AG04450 (cell line): ENCODE measurements at regions not wholly inside any gene's neighbourhood (a gene's known extent, or its start where the extent isn't known, plus 50 kb on each side); places are given as distances from the start of the nearest gene placed in this dataset.

Experiments
- CTCF ChIA-PET: fragments of 300-600, 350-600 bp; formaldehyde crosslinking; extraction: SDS; loops from one replicate; lab custom pipeline; 2022; ENCODE audit warnings: antibody characterized with exemption, inconsistent platforms; lab: Charles Lee
- POLR2A ChIA-PET: fragments of 350-600 bp; formaldehyde crosslinking; extraction: SDS; loops from one replicate; lab custom pipeline; 2021; ENCODE audit warnings: antibody characterized with exemption, inconsistent platforms; lab: Yijun Ruan, JAX
- DNase-seq: peaks from one replicate; pipeline ENCODE4 v3.0.0-alpha.2; 2011; ENCODE audit warnings: low read depth, low spot score
- H3K27ac ChIP-seq: one replicate; pipeline ENCODE4 v1.5.1; 2012; ENCODE audit warnings: low read depth, low read length, control low read depth
- H3K27me3 ChIP-seq: one replicate; pipeline ENCODE4 v1.6.0; 2012; ENCODE audit warnings: low read length; ENCODE audit not compliant: control insufficient read depth, insufficient read depth
- H3K4me3 ChIP-seq: 2 replicates; pipeline ENCODE4 v1.5.1; 2011; ENCODE audit warnings: mild to moderate bottlenecking, low read depth, low read length, control low read depth
- H3K9me3 ChIP-seq: 2 replicates; pipeline ENCODE4 v1.5.1; 2012; ENCODE audit warnings: low read length; ENCODE audit not compliant: control insufficient read depth, insufficient read depth
- CTCF ChIP-seq: IDR thresholded peaks from 2 replicates; pipeline ENCODE4 v1.5.1; 2011; ENCODE audit warnings: low read depth, low read length, control low read depth, inconsistent platforms

DNA sequence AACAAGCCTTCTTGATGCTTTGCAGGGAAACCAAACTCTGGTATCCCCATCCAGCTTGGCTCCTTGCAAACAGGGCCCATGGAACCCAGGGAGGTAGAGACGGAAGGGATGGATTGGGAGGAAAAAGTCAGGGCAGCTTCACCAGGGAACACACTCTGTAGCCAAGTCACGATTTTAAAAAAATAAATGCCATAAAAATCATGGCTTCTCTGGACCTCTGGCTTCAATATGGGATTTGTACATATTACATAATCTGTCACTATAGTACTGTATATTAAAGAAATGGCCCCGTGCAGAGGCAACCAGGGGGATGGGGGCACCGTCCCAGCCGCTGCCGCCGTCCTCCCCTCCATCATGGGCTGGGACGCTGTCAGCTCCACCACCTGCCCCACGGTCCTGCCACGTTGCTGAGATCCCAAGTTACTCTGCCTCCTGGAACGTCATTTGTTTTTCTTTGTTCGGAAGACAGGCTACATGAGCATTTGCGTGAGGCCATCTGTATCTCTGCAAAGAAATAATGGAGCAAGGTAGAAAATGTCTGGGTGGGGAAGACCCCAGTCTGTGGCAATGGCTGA, 313.3 kb downstream of the ZNF536 start:
- no peaks in the 10 kb centered on the region; the same call in 1 of the 2 replicates for H3K9me3 ChIP-seq
- peaks cover 22% of the 10 kb centered on the region for H3K27me3 ChIP-seq
- DNase-seq: no peak
- ChIA-PET CTCF (interaction anchor here (0.9 to 5.5 kb wide), 2 partner anchors 10 to 1539 kb away, joined by 3 to 121 read pairs; no protein-coding TSS in a partner anchor), POLR2A (no interaction called here)
- TF ChIP-seq CTCF: no peak
- H3K27ac ChIP-seq: no peak overlapping the region
- H3K4me3 ChIP-seq: no peak overlapping the region

DNA sequence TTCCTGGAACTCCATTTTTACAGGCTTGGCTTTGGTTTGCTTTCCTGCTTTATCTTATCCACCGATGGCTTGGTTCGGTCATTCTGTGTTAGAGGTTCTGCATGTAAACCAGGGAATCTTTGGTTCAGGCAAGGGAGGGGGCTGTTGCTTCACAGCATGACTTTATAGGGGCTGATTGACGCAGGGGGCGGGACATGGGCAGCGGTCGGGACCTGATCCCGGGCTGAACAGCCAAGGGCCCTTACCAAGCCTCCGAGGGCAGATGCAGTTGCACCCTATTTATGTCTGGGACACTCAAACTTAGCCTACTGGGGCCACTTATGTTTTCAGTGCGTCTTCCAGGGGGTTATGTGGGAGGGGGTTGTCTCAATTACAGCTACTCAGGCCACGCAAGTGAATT, 312.4 kb downstream of the ZNF536 start:
- no peak overlapping the region for H3K27ac ChIP-seq
- CTCF ChIA-PET: interaction anchor here (3.7 to 5.5 kb wide), 3 partner anchors 17 to 1540 kb away, joined by 15 to 121 read pairs (median 52); no protein-coding TSS in a partner anchor
- DNase-seq: no peak
- no peaks in the 10 kb centered on the region; the same call in 1 of the 2 replicates for H3K9me3 ChIP-seq
- POLR2A ChIA-PET: no interaction called here
- H3K27me3 ChIP-seq: peaks cover 20% of the 10 kb centered on the region
- H3K4me3 ChIP-seq: no peak overlapping the region
- no peak for TF ChIP-seq CTCF

DNA sequence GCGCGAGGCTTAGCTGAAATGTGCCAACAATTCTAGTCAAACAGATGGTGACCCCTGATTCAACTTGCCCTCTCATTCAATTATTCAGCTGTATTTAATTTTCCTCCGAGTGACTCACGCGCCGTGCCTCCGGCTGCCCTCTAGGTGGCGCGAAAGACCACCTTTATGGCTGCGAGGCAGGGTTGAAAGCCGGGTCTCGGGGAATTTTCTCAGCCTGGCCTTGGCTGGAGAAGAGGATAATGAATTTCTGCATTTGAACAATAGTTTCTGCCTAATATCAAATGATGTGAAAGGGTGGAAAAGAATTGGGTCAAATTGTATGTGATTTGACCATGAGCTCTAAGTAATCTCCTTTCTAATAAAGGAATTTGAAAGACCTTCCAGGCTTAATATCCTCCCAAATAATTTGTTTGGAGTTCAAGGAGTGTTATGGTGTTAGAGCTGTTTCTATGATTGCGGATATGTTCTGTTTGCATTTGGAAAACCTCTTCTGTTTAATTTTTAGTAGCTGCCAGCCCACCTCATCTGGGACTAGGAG, 310.9 kb downstream of the ZNF536 start:
- ChIA-PET POLR2A (no interaction called here), CTCF (interaction anchor here (0.6 to 5.5 kb wide), 48 partner anchors 10 to 1901 kb away, joined by 3 to 121 read pairs (median 4); no protein-coding TSS in a partner anchor)
- DNase-seq: peak; percentile 61
- H3K27me3 ChIP-seq: peaks cover 16% of the 10 kb centered on the region
- H3K9me3 ChIP-seq: no peaks in the 10 kb centered on the region; the same call in 1 of the 2 replicates
- H3K27ac ChIP-seq: no peak overlapping the region
- no peak overlapping the region for H3K4me3 ChIP-seq
- TF ChIP-seq CTCF: peak; percentile 90

- Histone ChIP-seq H3K27me3 (peaks cover 17% of the 10 kb centered on the region), H3K9me3 (no peaks in the 10 kb centered on the region; the same call in 1 of the 2 replicates), H3K4me3 (no peak overlapping the region), H3K27ac (no peak overlapping the region)
- TF ChIP-seq CTCF: no peak
- CTCF ChIA-PET: interaction anchor here (0.6 to 5.5 kb wide), 42 partner anchors 9 to 1902 kb away, joined by 3 to 121 read pairs (median 4); no protein-coding TSS in a partner anchor
- POLR2A ChIA-PET: no interaction called here
- no peak for DNase-seq
These were observed 310.2 kb downstream of the ZNF536 start for GRCh38 chr19:30682146-30682998.
